ENCODE measurements at regions not wholly inside any gene's neighbourhood (a gene's known extent, or its start where the extent isn't known, plus 50 kb on each side); places are given as distances from the start of the nearest gene placed in this dataset.

GRCh38 chr10:104582602-104582951, 58.5 kb upstream of the SORCS3 start:
- DNase-seq (ENCODE audit: low spot score) = no peak
- Histone ChIP-seq H3K4me1 (ENCODE audit: control insufficient read depth in 4 of 4, insufficient read depth in 4 of 4, low read length in 3 of 4) (peaks cover 0 to 4% (median 2%) of the 10 kb centered on the region in 4 donors), H3K36me3 (ENCODE audit: control insufficient read depth in 4 of 4, insufficient read depth in 3 of 4, low read depth in 1 of 4, low read length in 3 of 4) (no peaks in the 10 kb centered on the region), H3K27ac (ENCODE audit: low read depth in 1 of 2, low read length in 2 of 2) (no peak overlapping the region), H3K9ac (ENCODE audit: low read depth in 1 of 2, low read length in 2 of 2) (no peak overlapping the region), H3K9me3 (ENCODE audit: control insufficient read depth in 4 of 4, low read length in 3 of 4) (no peaks in the 10 kb centered on the region), H3K27me3 (ENCODE audit: control insufficient read depth in 4 of 4, insufficient read depth in 4 of 4, low read length in 3 of 4) (no peaks in the 10 kb centered on the region), H3K4me3 (ENCODE audit: low read depth in 1 of 3, low read length in 3 of 3) (no peak overlapping the region)
- TF ChIP-seq GABPA (IDR thresholded peaks at IDR 0.05 in 1 of 2, conservative IDR thresholded peaks at IDR 0.05 in 1 of 2) (no peak), RXRA (IDR thresholded peaks at IDR 0.05) (no peak), SP1 (IDR thresholded peaks at IDR 0.05) (no peak), EGR1 (IDR thresholded peaks at IDR 0.05; ENCODE audit: low read depth in 2 of 2) (no peak), ATF3 (IDR thresholded peaks at IDR 0.05) (no peak), HNF4G (IDR thresholded peaks at IDR 0.05) (no peak), TAF1 (conservative IDR thresholded peaks at IDR 0.05) (no peak), RAD21 (IDR thresholded peaks at IDR 0.05) (no peak), FOXA2 (IDR thresholded peaks at IDR 0.05) (no peak), HNF4A (conservative IDR thresholded peaks at IDR 0.05) (no peak), JUND (IDR thresholded peaks at IDR 0.05) (no peak)
- TF ChIP-seq, protein P1, sequence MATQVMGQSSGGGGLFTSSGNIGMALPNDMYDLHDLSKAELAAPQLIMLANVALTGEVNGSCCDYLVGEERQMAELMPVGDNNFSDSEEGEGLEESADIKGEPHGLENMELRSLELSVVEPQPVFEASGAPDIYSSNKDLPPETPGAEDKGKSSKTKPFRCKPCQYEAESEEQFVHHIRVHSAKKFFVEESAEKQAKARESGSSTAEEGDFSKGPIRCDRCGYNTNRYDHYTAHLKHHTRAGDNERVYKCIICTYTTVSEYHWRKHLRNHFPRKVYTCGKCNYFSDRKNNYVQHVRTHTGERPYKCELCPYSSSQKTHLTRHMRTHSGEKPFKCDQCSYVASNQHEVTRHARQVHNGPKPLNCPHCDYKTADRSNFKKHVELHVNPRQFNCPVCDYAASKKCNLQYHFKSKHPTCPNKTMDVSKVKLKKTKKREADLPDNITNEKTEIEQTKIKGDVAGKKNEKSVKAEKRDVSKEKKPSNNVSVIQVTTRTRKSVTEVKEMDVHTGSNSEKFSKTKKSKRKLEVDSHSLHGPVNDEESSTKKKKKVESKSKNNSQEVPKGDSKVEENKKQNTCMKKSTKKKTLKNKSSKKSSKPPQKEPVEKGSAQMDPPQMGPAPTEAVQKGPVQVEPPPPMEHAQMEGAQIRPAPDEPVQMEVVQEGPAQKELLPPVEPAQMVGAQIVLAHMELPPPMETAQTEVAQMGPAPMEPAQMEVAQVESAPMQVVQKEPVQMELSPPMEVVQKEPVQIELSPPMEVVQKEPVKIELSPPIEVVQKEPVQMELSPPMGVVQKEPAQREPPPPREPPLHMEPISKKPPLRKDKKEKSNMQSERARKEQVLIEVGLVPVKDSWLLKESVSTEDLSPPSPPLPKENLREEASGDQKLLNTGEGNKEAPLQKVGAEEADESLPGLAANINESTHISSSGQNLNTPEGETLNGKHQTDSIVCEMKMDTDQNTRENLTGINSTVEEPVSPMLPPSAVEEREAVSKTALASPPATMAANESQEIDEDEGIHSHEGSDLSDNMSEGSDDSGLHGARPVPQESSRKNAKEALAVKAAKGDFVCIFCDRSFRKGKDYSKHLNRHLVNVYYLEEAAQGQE (IDR thresholded peaks at IDR 0.05) = no peak
- TF ChIP-seq, protein P2, sequence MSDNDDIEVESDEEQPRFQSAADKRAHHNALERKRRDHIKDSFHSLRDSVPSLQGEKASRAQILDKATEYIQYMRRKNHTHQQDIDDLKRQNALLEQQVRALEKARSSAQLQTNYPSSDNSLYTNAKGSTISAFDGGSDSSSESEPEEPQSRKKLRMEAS (IDR thresholded peaks at IDR 0.05) = no peak
- 79% methylated on average over 4 of the region's 4 CpGs for WGBS

DNA sequence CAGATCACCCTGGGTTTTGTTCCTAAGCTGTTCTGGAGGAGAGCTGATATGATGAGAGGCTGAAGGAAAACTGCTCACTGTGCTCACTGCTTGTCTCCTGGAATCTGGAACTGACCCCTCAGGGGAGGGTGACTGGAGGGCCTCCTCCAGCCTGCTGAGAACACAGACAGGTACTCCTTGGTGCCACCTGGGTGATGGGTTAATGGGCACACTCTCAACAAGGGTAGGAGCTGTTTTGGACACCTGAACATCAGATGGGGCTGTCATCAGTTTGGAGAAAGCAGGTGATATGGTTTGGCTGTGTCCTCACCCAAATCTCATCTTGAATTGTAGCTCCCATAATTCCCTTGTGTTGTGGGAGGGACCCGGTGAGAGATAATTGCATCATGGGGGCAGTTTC, 58.1 kb upstream of the SORCS3 start:
- H3K27ac ChIP-seq (ENCODE audit: low read depth in 1 of 2, low read length in 2 of 2) = no peak overlapping the region
- no peak overlapping the region for H3K9ac ChIP-seq (ENCODE audit: low read depth in 1 of 2, low read length in 2 of 2)
- H3K4me3 ChIP-seq (ENCODE audit: low read depth in 1 of 3, low read length in 3 of 3) = no peak overlapping the region
- peaks cover 0 to 4% (median 2%) of the 10 kb centered on the region in 4 donors for H3K4me1 ChIP-seq (ENCODE audit: control insufficient read depth in 4 of 4, insufficient read depth in 4 of 4, low read length in 3 of 4)
- H3K27me3 ChIP-seq (ENCODE audit: control insufficient read depth in 4 of 4, insufficient read depth in 4 of 4, low read length in 3 of 4) = no peaks in the 10 kb centered on the region
- TF ChIP-seq GABPA (IDR thresholded peaks at IDR 0.05 in 1 of 2, conservative IDR thresholded peaks at IDR 0.05 in 1 of 2) (no peak), ATF3 (IDR thresholded peaks at IDR 0.05) (no peak), RXRA (IDR thresholded peaks at IDR 0.05) (no peak), HNF4A (conservative IDR thresholded peaks at IDR 0.05) (no peak), FOXA2 (IDR thresholded peaks at IDR 0.05) (no peak), FOXA1 (IDR thresholded peaks at IDR 0.05) (no peak), RAD21 (IDR thresholded peaks at IDR 0.05) (no peak), HNF4G (IDR thresholded peaks at IDR 0.05) (no peak), NR2F2 (IDR thresholded peaks at IDR 0.05) (no peak), TAF1 (conservative IDR thresholded peaks at IDR 0.05) (no peak), JUND (IDR thresholded peaks at IDR 0.05) (no peak), YY1 (IDR thresholded peaks at IDR 0.05) (no peak), EGR1 (IDR thresholded peaks at IDR 0.05; ENCODE audit: low read depth in 2 of 2) (no peak), SP1 (IDR thresholded peaks at IDR 0.05) (no peak)
- TF ChIP-seq, protein P1 (IDR thresholded peaks at IDR 0.05) = no peak
- TF ChIP-seq, protein P3, sequence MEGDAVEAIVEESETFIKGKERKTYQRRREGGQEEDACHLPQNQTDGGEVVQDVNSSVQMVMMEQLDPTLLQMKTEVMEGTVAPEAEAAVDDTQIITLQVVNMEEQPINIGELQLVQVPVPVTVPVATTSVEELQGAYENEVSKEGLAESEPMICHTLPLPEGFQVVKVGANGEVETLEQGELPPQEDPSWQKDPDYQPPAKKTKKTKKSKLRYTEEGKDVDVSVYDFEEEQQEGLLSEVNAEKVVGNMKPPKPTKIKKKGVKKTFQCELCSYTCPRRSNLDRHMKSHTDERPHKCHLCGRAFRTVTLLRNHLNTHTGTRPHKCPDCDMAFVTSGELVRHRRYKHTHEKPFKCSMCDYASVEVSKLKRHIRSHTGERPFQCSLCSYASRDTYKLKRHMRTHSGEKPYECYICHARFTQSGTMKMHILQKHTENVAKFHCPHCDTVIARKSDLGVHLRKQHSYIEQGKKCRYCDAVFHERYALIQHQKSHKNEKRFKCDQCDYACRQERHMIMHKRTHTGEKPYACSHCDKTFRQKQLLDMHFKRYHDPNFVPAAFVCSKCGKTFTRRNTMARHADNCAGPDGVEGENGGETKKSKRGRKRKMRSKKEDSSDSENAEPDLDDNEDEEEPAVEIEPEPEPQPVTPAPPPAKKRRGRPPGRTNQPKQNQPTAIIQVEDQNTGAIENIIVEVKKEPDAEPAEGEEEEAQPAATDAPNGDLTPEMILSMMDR (IDR thresholded peaks at IDR 0.05; ENCODE audit: low read depth, low read length, missing input control) = no peak
- TF ChIP-seq, protein P4, sequence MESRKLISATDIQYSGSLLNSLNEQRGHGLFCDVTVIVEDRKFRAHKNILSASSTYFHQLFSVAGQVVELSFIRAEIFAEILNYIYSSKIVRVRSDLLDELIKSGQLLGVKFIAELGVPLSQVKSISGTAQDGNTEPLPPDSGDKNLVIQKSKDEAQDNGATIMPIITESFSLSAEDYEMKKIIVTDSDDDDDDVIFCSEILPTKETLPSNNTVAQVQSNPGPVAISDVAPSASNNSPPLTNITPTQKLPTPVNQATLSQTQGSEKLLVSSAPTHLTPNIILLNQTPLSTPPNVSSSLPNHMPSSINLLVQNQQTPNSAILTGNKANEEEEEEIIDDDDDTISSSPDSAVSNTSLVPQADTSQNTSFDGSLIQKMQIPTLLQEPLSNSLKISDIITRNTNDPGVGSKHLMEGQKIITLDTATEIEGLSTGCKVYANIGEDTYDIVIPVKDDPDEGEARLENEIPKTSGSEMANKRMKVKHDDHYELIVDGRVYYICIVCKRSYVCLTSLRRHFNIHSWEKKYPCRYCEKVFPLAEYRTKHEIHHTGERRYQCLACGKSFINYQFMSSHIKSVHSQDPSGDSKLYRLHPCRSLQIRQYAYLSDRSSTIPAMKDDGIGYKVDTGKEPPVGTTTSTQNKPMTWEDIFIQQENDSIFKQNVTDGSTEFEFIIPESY (IDR thresholded peaks at IDR 0.05) = no peak
- TF ChIP-seq, protein P2 (IDR thresholded peaks at IDR 0.05) = no peak
- WGBS = 82% methylated on average over 1 of the region's 1 CpG
- no peaks in the 10 kb centered on the region for H3K36me3 ChIP-seq (ENCODE audit: control insufficient read depth in 4 of 4, insufficient read depth in 3 of 4, low read depth in 1 of 4, low read length in 3 of 4)
- DNase-seq (ENCODE audit: low spot score) = no peak
- H3K9me3 ChIP-seq (ENCODE audit: control insufficient read depth in 4 of 4, low read length in 3 of 4) = no peaks in the 10 kb centered on the region

Measured in liver (tissue), 8 donors.